ENCODE measurements at regions not wholly inside any gene's neighbourhood (a gene's known extent, or its start where the extent isn't known, plus 50 kb on each side); places are given as distances from the start of the nearest gene placed in this dataset.
A peak's percentile ranks its signal among the peaks of the same experiment; 100 is the strongest.

- in situ Hi-C loops (cut with HindIII; ENCODE audit: extremely low pct_ligation_motif_present, low pct_unique_long_range_greater_than_20kb): loop anchor here (25.0 kb wide), 1 partner anchor 974 kb away; no protein-coding TSS in a partner anchor
- intact Hi-C loops (cut with micrococcal nuclease; ENCODE audit: unreplicated experiment): no loop called here
- POLR2A ChIA-PET: no interaction called here
- H3K4me3 ChIP-seq (replicated peaks in 1 of 3; ENCODE audit: insufficient read depth in 1 of 3, low read depth in 2 of 3, low read length in 3 of 3): no peak overlapping the region
- H2AFZ ChIP-seq (ENCODE audit: low read length): no peak overlapping the region
- no peak overlapping the region for H3K27ac ChIP-seq (ENCODE audit: extremely low read length, insufficient read depth, low read length)
- DNase-seq (ENCODE audit: low spot score): no peak
- H3K9ac ChIP-seq (ENCODE audit: insufficient read depth, low read depth, low read length): no peak overlapping the region
- no peaks in the 10 kb centered on the region for H3K9me3 ChIP-seq (ENCODE audit: low read length)
- TF ChIP-seq XBP1 (CRISPR knock-in tag; IDR thresholded peaks at IDR 0.05) (no peak), SRSF9 (IDR thresholded peaks at IDR 0.05; ENCODE audit: borderline replicate concordance, insufficient read depth, low read depth, low read length, poor library complexity, severe bottlenecking) (no peak), MTF1 (CRISPR knock-in tag; IDR thresholded peaks at IDR 0.05) (no peak), IKZF5 (CRISPR knock-in tag; IDR thresholded peaks at IDR 0.05) (no peak), ZBTB38 (CRISPR knock-in tag; IDR thresholded peaks at IDR 0.05) (no peak), ZBTB37 (CRISPR knock-in tag; IDR thresholded peaks at IDR 0.05) (no peak), HNF4G (IDR thresholded peaks at IDR 0.05; ENCODE audit: borderline replicate concordance, low read depth, low read length) (0 out of 2 replicates have a peak, but pooled peaks have one; percentile 9), HNF4G (CRISPR knock-in tag; IDR thresholded peaks at IDR 0.05; ENCODE audit: borderline replicate concordance, low read depth) (no peak), ZNF646 (CRISPR knock-in tag; IDR thresholded peaks at IDR 0.05) (no peak), SNAPC5 (CRISPR knock-in tag; IDR thresholded peaks at IDR 0.05; ENCODE audit: borderline replicate concordance) (no peak)
- H3K36me3 ChIP-seq (replicated peaks in 1 of 2; ENCODE audit: control insufficient read depth in 1 of 2, insufficient read depth in 2 of 2, low read length in 2 of 2): no peaks in the 10 kb centered on the region
- BruUV-seq (replicated peaks): no TSS peak
- CTCF ChIA-PET (ENCODE audit: low intra/inter-chr PET ratio, low total read pairs): no interaction called here
- no peaks in the 10 kb centered on the region for H4K20me1 ChIP-seq (ENCODE audit: insufficient read depth, low read length)
- peaks cover 6% of the 10 kb centered on the region; the same call in 1 of the 2 replicates for H3K4me1 ChIP-seq (ENCODE audit: insufficient read depth, low read length)
- no peaks in the 10 kb centered on the region for H3K79me2 ChIP-seq (ENCODE audit: insufficient read depth, low read length)
- H3K27me3 ChIP-seq (ENCODE audit: control insufficient read depth in 1 of 2, insufficient read depth in 2 of 2, low read length in 2 of 2): no peaks in the 10 kb centered on the region; a peak in 1 of 5 replicates
- FAIRE-seq: no peak
- no peak for ATAC-seq
- no peak overlapping the region for H3K4me2 ChIP-seq (ENCODE audit: low read depth, low read length)
Measured at GRCh38 chr12:47311010-47311409, 231.3 kb upstream of the AMIGO2 start.

All from HepG2 (cell line).